Activated CD4-positive, alpha-beta T cell treated with anti-CD3 and anti-CD28 coated beads, Interleukin-2, amount 50 U/mL, for 16 hours (primary cell): ENCODE measurements at regions not wholly inside any gene's neighbourhood (a gene's known extent, or its start where the extent isn't known, plus 50 kb on each side); places are given as distances from the start of the nearest gene placed in this dataset.
"Not testable (repeated sequence)": the region's sequence is repeated elsewhere in the genome, so short reads cannot be mapped to it uniquely, and the experiment has no call there.

Source experiments
- DNase-seq: peaks from one replicate; pipeline ENCODE4 v3.0.0-alpha.2; 2020

GRCh38 chr5:85428426-85428934, 1043.8 kb upstream of the EDIL3 start:
- no peak for DNase-seq

- DNase-seq = not testable (repeated sequence)
Observed at GRCh38 chr5:85431726-85432125, 1047.0 kb upstream of the EDIL3 start.

- no peak for DNase-seq
Observed at GRCh38 chr5:85441156-85441555, 1056.5 kb upstream of the EDIL3 start.

GRCh38 chr5:85441853-85442252, 1057.2 kb upstream of the EDIL3 start:
- DNase-seq = no peak

- DNase-seq = peak; percentile 1
Observed at GRCh38 chr5:85452322-85453025, 1067.8 kb upstream of the EDIL3 start.

GRCh38 chr5:85453026-85453349, 1068.3 kb upstream of the EDIL3 start:
- no peak for DNase-seq

GRCh38 chr5:85458319-85458718, 1073.6 kb upstream of the EDIL3 start:
- DNase-seq = no peak

GRCh38 chr5:85462957-85463356, 1078.3 kb upstream of the EDIL3 start:
- no peak for DNase-seq

GRCh38 chr5:85466423-85466822, 1081.7 kb upstream of the EDIL3 start:
- DNase-seq = no peak

- DNase-seq = no peak
Observed at GRCh38 chr5:85472749-85473148, 1088.1 kb upstream of the EDIL3 start.

- DNase-seq = not testable (repeated sequence)
Observed at GRCh38 chr5:85475151-85475550, 1090.5 kb upstream of the EDIL3 start.

GRCh38 chr5:85476617-85477016, 1091.9 kb upstream of the EDIL3 start:
- no peak for DNase-seq

GRCh38 chr5:85479849-85480248, 1095.2 kb upstream of the EDIL3 start:
- no peak for DNase-seq

- DNase-seq = no peak
Observed at GRCh38 chr5:85484982-85485574, 1100.4 kb upstream of the EDIL3 start.

- DNase-seq = no peak
Observed at GRCh38 chr5:85488295-85488694, 1103.6 kb upstream of the EDIL3 start.

GRCh38 chr5:85500869-85501268, 1116.2 kb upstream of the EDIL3 start:
- DNase-seq = no peak

- no peak for DNase-seq
Observed at GRCh38 chr5:85512896-85513295, 1104.8 kb upstream of the COX7C start.

- DNase-seq = no peak
Observed at GRCh38 chr5:85515588-85515987, 1102.2 kb upstream of the COX7C start.

GRCh38 chr5:85517386-85517785, 1100.4 kb upstream of the COX7C start:
- DNase-seq = no peak

- DNase-seq = no peak
Observed at GRCh38 chr5:85533341-85534047, 1084.2 kb upstream of the COX7C start.

GRCh38 chr5:85538362-85538761, 1079.4 kb upstream of the COX7C start:
- no peak for DNase-seq

- no peak for DNase-seq
Observed at GRCh38 chr5:85545129-85545528, 1072.6 kb upstream of the COX7C start.

- DNase-seq = no peak
Observed at GRCh38 chr5:85549229-85549628, 1068.5 kb upstream of the COX7C start.
